ENCODE measurements at regions not wholly inside any gene's neighbourhood (a gene's known extent, or its start where the extent isn't known, plus 50 kb on each side); places are given as distances from the start of the nearest gene placed in this dataset.

DNA sequence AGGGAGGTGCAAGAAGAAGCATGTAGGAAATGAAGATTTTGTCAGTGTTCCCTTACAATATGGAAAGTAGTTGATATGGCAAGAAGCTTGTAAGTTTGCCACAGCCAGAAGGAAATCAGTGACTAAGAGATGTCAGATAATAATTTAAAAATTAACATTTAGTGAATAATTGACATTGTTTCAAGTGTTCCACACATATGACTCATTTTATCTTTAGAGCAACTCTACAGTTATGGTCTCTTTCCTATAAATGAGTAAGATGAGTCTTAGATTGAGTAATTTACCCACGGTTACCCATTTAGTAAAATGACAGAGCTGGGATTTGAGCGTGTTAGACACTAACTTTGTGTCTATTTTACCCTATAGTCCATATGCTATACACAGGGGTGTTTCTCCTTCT, 300.3 kb upstream of the IRS4 start:
- no peak overlapping the region for H3K4ac ChIP-seq (replicated peaks; ENCODE audit: insufficient read length, low read depth, low read length)
- POLR2A ChIA-PET (ENCODE audit: partially characterized antibody), result no interaction called here
- no peak overlapping the region for H2BK15ac ChIP-seq (ENCODE audit: low read length)
- H2AFZ ChIP-seq (ENCODE audit: low read length), result no peak overlapping the region
- 100% methylated on average over 1 of the region's 2 CpGs; no CpG with 5 or more reads in 1 of the 2 experiments for WGBS, 2 experiments (ENCODE audit: extremely low coverage in 1 of 2, insufficient coverage in 1 of 2, insufficient read length in 1 of 2, insufficient replicate concordance in 2 of 2, low coverage in 1 of 2, low lambda C conversion rate in 2 of 2, missing lambda C conversion rate in 1 of 2)
- no peak overlapping the region for H4K91ac ChIP-seq (replicated peaks; ENCODE audit: insufficient read length, low read length)
- H3K4me3 ChIP-seq (ENCODE audit: extremely low read depth in 1 of 4, insufficient read depth in 2 of 4, low read depth in 3 of 4, low read length in 4 of 4), result no peak overlapping the region
- no peaks in the 10 kb centered on the region for H3K36me3 ChIP-seq (ENCODE audit: control insufficient read depth in 2 of 4, insufficient read depth in 4 of 4, low read length in 3 of 4)
- no peaks in the 10 kb centered on the region for H4K20me1 ChIP-seq (replicated peaks in 1 of 2; ENCODE audit: control insufficient read depth in 1 of 2, insufficient read depth in 2 of 2, low read length in 2 of 2)
- H3K56ac ChIP-seq (replicated peaks; ENCODE audit: insufficient read length, low read depth, low read length), result no peak overlapping the region
- H3K14ac ChIP-seq (ENCODE audit: insufficient read length), result no peak overlapping the region
- no peaks in the 10 kb centered on the region for H3K27me3 ChIP-seq (replicated peaks in 1 of 4; ENCODE audit: control insufficient read depth in 3 of 4, extremely low read depth in 1 of 4, insufficient read depth in 3 of 4, low read length in 3 of 4)
- no peaks in the 10 kb centered on the region for H3K79me2 ChIP-seq (ENCODE audit: control insufficient read depth in 1 of 2, insufficient read depth in 2 of 2, low read length in 2 of 2)
- H2BK12ac ChIP-seq (ENCODE audit: low read depth, low read length), result no peak overlapping the region
- no peaks in the 10 kb centered on the region for H3K9me3 ChIP-seq (ENCODE audit: insufficient read depth in 2 of 2, low read depth in 1 of 2, low read length in 1 of 2)
- H2BK5ac ChIP-seq (ENCODE audit: low read depth, low read length), result no peak overlapping the region
- no peak overlapping the region for H3K4me2 ChIP-seq (ENCODE audit: insufficient read depth in 1 of 2, low read depth in 2 of 2, low read length in 2 of 2)
- no peak overlapping the region for H3K18ac ChIP-seq (ENCODE audit: extremely low read depth, low read length)
- H3K23me2 ChIP-seq (ENCODE audit: low read depth, low read length), result no peaks in the 10 kb centered on the region
- FAIRE-seq, result no peak
- H3K79me1 ChIP-seq (ENCODE audit: low read depth, low read length), result no peaks in the 10 kb centered on the region
- no peak for TF ChIP-seq MAFK (IDR thresholded peaks at IDR 0.05; ENCODE audit: low read depth, low read length)
- TF ChIP-seq SP1 (IDR thresholded peaks at IDR 0.05; ENCODE audit: low read depth, low read length), result no peak
- no peak for TF ChIP-seq JUN (IDR thresholded peaks at IDR 0.05; ENCODE audit: low read depth, low read length)
- TF ChIP-seq, protein P1, sequence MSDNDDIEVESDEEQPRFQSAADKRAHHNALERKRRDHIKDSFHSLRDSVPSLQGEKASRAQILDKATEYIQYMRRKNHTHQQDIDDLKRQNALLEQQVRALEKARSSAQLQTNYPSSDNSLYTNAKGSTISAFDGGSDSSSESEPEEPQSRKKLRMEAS (IDR thresholded peaks at IDR 0.05), result no peak
- TF ChIP-seq JUND (IDR thresholded peaks at IDR 0.05; ENCODE audit: low read length), result no peak
- H3K9ac ChIP-seq (replicated peaks in 1 of 4; ENCODE audit: extremely low read depth in 1 of 4, low read depth in 3 of 4, low read length in 3 of 4), result no peak overlapping the region
- no peak overlapping the region for H3K27ac ChIP-seq (ENCODE audit: low read depth, low read length)
- CTCF ChIA-PET (ENCODE audit: partially characterized antibody), result no interaction called here
- no peak overlapping the region for H2BK120ac ChIP-seq (replicated peaks; ENCODE audit: low read depth, low read length)
- no peak for DNase-seq (ENCODE audit: low read depth in 1 of 2, low spot score in 2 of 2)
- H3K23ac ChIP-seq (ENCODE audit: insufficient read length), result no peak overlapping the region
- H3K4me1 ChIP-seq (replicated peaks in 1 of 4; ENCODE audit: control insufficient read depth in 3 of 4, insufficient read depth in 4 of 4, low read length in 3 of 4), result no peaks in the 10 kb centered on the region
- H2AK5ac ChIP-seq (ENCODE audit: low read depth, low read length), result no peak overlapping the region
- H2BK20ac ChIP-seq (ENCODE audit: low read length), result no peak overlapping the region
- no peak overlapping the region for H4K5ac ChIP-seq (ENCODE audit: insufficient read length, low read depth, low read length)
- no peak overlapping the region for H4K8ac ChIP-seq (ENCODE audit: extremely low read depth, insufficient read depth, low read length)
